HG03159 (cell line): ENCODE measurements at regions not wholly inside any gene's neighbourhood (a gene's known extent, or its start where the extent isn't known, plus 50 kb on each side); places are given as distances from the start of the nearest gene placed in this dataset.

Source experiments
- ATAC-seq: cut with Tn5 transposase; IDR thresholded peaks from one replicate; pipeline ENCODE4 v1.9.1; 2021; ENCODE audit warnings: mild to moderate bottlenecking, moderate library complexity; ENCODE audit not compliant: unreplicated experiment

- ATAC-seq = no peak
These were observed 248.8 kb upstream of the CDIN1 start for GRCh38 chr15:36330598-36330997.

GRCh38 chr15:36331531-36332275, 247.7 kb upstream of the CDIN1 start:
- ATAC-seq = no peak

- no peak for ATAC-seq
These were observed 247.1 kb upstream of the CDIN1 start for GRCh38 chr15:36332301-36332700.

- ATAC-seq = no peak
These were observed 246.5 kb upstream of the CDIN1 start for GRCh38 chr15:36332896-36333295.

GRCh38 chr15:36334059-36334458, 245.4 kb upstream of the CDIN1 start:
- no peak for ATAC-seq

- no peak for ATAC-seq
These were observed 244.2 kb upstream of the CDIN1 start for GRCh38 chr15:36335224-36335623.

- ATAC-seq = no peak
These were observed 243.8 kb upstream of the CDIN1 start for GRCh38 chr15:36335659-36336058.

- no peak for ATAC-seq
These were observed 234.5 kb upstream of the CDIN1 start for GRCh38 chr15:36344887-36345286.

- no peak for ATAC-seq
These were observed 232.1 kb upstream of the CDIN1 start for GRCh38 chr15:36347272-36347858.

- no peak for ATAC-seq
These were observed 223.0 kb upstream of the CDIN1 start for GRCh38 chr15:36356466-36356865.

- ATAC-seq = no peak
These were observed 222.3 kb upstream of the CDIN1 start for GRCh38 chr15:36356978-36357601.

GRCh38 chr15:36358094-36358493, 221.3 kb upstream of the CDIN1 start:
- ATAC-seq = no peak

- ATAC-seq = no peak
These were observed 220.9 kb upstream of the CDIN1 start for GRCh38 chr15:36358523-36358922.

GRCh38 chr15:36359286-36359685, 220.1 kb upstream of the CDIN1 start:
- no peak for ATAC-seq

- ATAC-seq = no peak
These were observed 218.0 kb upstream of the CDIN1 start for GRCh38 chr15:36361351-36361870.

GRCh38 chr15:36362509-36362915, 216.9 kb upstream of the CDIN1 start:
- ATAC-seq = no peak

- ATAC-seq = no peak
These were observed 216.1 kb upstream of the CDIN1 start for GRCh38 chr15:36363335-36363734.

- no peak for ATAC-seq
These were observed 215.0 kb upstream of the CDIN1 start for GRCh38 chr15:36364377-36364776.

GRCh38 chr15:36365963-36366362, 213.5 kb upstream of the CDIN1 start:
- no peak for ATAC-seq

- no peak for ATAC-seq
These were observed 209.2 kb upstream of the CDIN1 start for GRCh38 chr15:36370051-36370730.

GRCh38 chr15:36370731-36371112, 208.7 kb upstream of the CDIN1 start:
- ATAC-seq = no peak
